Common myeloid progenitor, CD34-positive (primary cell): ENCODE measurements at regions not wholly inside any gene's neighbourhood (a gene's known extent, or its start where the extent isn't known, plus 50 kb on each side); places are given as distances from the start of the nearest gene placed in this dataset.

Experiments used
- CTCF ChIA-PET: fragments of 350-600 bp; sonication (Branson Sonifier 250); formaldehyde crosslinking; loops from one replicate; lab custom pipeline; 2021; ENCODE audit warnings: antibody characterized with exemption; lab: Charles Lee
- POLR2A ChIA-PET: fragments of 350-600 bp; sonication (Branson Sonifier 250); formaldehyde crosslinking; loops from one replicate; lab custom pipeline; 2021; ENCODE audit warnings: antibody characterized with exemption; lab: Charles Lee
- DNase-seq, 3 donors: peaks; one replicate each; pipeline versions ENCODE4 v3.0.0 to v3.0.0-alpha.2; 2013
- H3K27ac ChIP-seq, 2 experiments: 1 replicate in 1 of 2; 2 replicates in 1 of 2; pipeline ENCODE4 v1.7.0; 2013; ENCODE audit warnings: inconsistent platforms in 2 of 2, low read length in 2 of 2, mild to moderate bottlenecking in 2 of 2, low read depth in 1 of 2, moderate library complexity in 1 of 2; ENCODE audit not compliant: severe bottlenecking in 2 of 2, insufficient read depth in 1 of 2, poor library complexity in 1 of 2
- H3K27me3 ChIP-seq, 5 experiments: replicated peaks in 2 of 5; 1 replicate in 3 of 5; 2 replicates in 2 of 5; pipeline versions ENCODE4 v1.6.1 to v1.7.0; 2013; ENCODE audit warnings: low read length in 4 of 5, mild to moderate bottlenecking in 2 of 5, moderate library complexity in 2 of 5, inconsistent platforms in 1 of 5; ENCODE audit not compliant: insufficient read depth in 5 of 5, control insufficient read depth in 4 of 5
- H3K36me3 ChIP-seq, 4 experiments: 1 replicate in 2 of 4; 2 replicates in 2 of 4; pipeline versions ENCODE4 v1.6.1 to v1.7.0; 2013; ENCODE audit warnings: low read length in 3 of 4, control low read depth in 1 of 4, mild to moderate bottlenecking in 1 of 4; ENCODE audit not compliant: control insufficient read depth in 4 of 4, insufficient read depth in 4 of 4
- H3K4me1 ChIP-seq, 4 experiments: 1 replicate in 3 of 4; 2 replicates in 1 of 4; pipeline versions ENCODE4 v1.6.1 to v1.7.1; 2013; ENCODE audit warnings: low read length in 3 of 4, mild to moderate bottlenecking in 3 of 4, control low read depth in 1 of 4, inconsistent platforms in 1 of 4, moderate library complexity in 1 of 4; ENCODE audit not compliant: control insufficient read depth in 4 of 4, insufficient read depth in 4 of 4; ENCODE audit errors: control extremely low read depth in 1 of 4
- H3K4me3 ChIP-seq, 7 experiments: 1 replicate in 4 of 7; 2 replicates in 3 of 7; pipeline versions ENCODE4 v1.5.1 to v1.7.0; 2013; ENCODE audit warnings: mild to moderate bottlenecking in 7 of 7, low read length in 6 of 7, moderate library complexity in 6 of 7, inconsistent platforms in 2 of 7, low read depth in 2 of 7, control low read depth in 1 of 7; ENCODE audit not compliant: insufficient read depth in 4 of 7, control insufficient read depth in 1 of 7; ENCODE audit errors: extremely low read depth in 1 of 7
- H3K9me3 ChIP-seq, 5 experiments: 1 replicate in 4 of 5; 2 replicates in 1 of 5; pipeline versions ENCODE4 v1.6.1 to v1.7.1; 2013; ENCODE audit warnings: low read length in 4 of 5, mild to moderate bottlenecking in 2 of 5, inconsistent platforms in 1 of 5, low read depth in 1 of 5, moderate library complexity in 1 of 5; ENCODE audit not compliant: control insufficient read depth in 4 of 5, insufficient read depth in 2 of 5; ENCODE audit errors: control extremely low read depth in 1 of 5
- WGBS: methylation state at CpG from one replicate; pipeline ENCODE4 v1.1.5; 2013; ENCODE audit not compliant: insufficient coverage; 5-methylcytosine and 5-hydroxymethylcytosine counted together

DNA sequence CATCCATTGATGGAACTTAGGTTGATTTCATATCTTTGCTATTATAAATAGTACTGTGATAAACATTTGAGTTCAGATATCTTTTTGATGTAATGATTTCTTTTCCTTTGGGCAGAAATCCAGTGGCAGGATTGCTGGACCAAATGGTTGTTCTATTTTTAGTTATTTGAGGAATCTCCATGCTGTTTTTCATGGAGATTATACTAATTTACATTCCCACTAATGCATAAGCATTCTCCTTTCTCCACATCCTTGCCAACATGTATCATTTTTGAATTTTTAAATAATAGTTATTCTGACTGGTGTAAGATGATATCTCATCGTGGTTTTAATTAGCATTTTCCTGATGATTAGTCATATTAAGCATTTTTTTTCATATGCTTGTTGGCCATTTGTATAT lies 144.0 kb upstream of the SUCLG2 start:
- POLR2A ChIA-PET, result no interaction called here
- CTCF ChIA-PET, result no interaction called here

GRCh38 chr3:67791620-67792019 lies 137.2 kb upstream of the SUCLG2 start:
- H3K36me3 ChIP-seq, result no peaks in the 10 kb centered on the region
- H3K9me3 ChIP-seq, result no peaks in the 10 kb centered on the region
- no peak for DNase-seq
- no peak overlapping the region for H3K4me3 ChIP-seq
- WGBS, result 60% methylated on average over 1 of the region's 5 CpGs
- H3K27ac ChIP-seq, result no peak overlapping the region
- peaks cover 0 to 12% (median 4%) of the 10 kb centered on the region in 5 experiments for H3K27me3 ChIP-seq
- CTCF ChIA-PET, result interaction anchor here (3.3 to 4.5 kb wide), 2 partner anchors 410 to 677 kb away, joined by 14 to 54 read pairs; no protein-coding TSS in a partner anchor
- POLR2A ChIA-PET, result no interaction called here
- no peaks in the 10 kb centered on the region for H3K4me1 ChIP-seq

More for the DNA sequence above, 144.0 kb upstream of the SUCLG2 start:
- Histone ChIP-seq H3K36me3 (no peaks in the 10 kb centered on the region), H3K4me3 (no peak overlapping the region), H3K27me3 (no peaks in the 10 kb centered on the region), H3K27ac (no peak overlapping the region), H3K4me1 (no peaks in the 10 kb centered on the region), H3K9me3 (peaks cover 0 to 1% (median 0%) of the 10 kb centered on the region in 5 experiments)
- no peak for DNase-seq
- no CpG with 5 or more reads among the region's 1 CpG for WGBS

DNA sequence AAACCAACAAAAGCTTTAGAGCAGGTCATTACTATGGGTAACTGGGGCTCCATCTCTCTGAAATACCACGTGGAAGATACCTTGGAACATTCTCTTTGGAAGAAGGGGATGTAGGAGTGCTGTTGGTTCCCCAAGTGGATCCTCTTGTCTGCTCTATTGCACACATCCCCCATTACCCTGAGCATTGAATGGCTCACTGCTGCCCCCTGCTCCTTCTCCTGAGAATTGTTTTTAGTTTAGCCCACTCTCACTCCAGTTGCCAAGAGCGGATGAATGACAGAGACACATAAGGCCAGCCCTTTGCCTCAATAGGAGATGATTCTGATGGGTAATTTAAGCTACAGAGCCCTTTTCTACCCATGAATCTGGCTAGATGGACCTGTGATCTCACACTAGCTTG lies 135.6 kb upstream of the SUCLG2 start:
- CTCF ChIA-PET, result interaction anchor here (0.9 to 4.5 kb wide), 9 partner anchors 8 to 737 kb away, joined by 3 to 54 read pairs (median 3); no protein-coding TSS in a partner anchor
- no peaks in the 10 kb centered on the region for H3K4me1 ChIP-seq
- no peak overlapping the region for H3K27ac ChIP-seq
- no peak overlapping the region for H3K4me3 ChIP-seq
- no peaks in the 10 kb centered on the region for H3K9me3 ChIP-seq
- H3K27me3 ChIP-seq, result peaks cover 0 to 14% (median 4%) of the 10 kb centered on the region in 5 experiments
- POLR2A ChIA-PET, result no interaction called here
- DNase-seq, result peak; percentile 30 to 63 (median 45)
- H3K36me3 ChIP-seq, result no peaks in the 10 kb centered on the region
- WGBS, result 17% methylated on average over 2 of the region's 2 CpGs

DNA sequence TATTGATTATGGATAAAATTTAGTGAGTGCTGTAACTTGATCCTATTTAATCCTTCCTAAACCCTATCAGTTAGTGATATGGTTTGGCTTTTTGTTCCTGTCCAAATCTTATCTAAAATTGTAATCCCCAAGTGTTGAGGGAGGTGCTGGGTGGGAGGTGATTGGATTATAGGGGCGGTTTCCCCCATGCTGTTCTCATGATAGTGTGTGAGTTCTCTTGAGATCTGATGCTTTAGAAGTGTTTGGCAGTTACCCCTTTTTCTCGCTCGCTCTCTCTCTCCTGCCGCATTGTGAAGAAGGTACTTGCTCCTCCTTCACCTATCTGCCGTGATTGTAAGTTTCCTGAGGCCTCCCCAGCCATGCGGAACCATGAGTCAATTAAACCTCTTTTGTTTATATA lies 134.0 kb upstream of the SUCLG2 start:
- H3K9me3 ChIP-seq, result no peaks in the 10 kb centered on the region
- H3K27ac ChIP-seq, result no peak overlapping the region
- no peaks in the 10 kb centered on the region for H3K4me1 ChIP-seq
- WGBS, result 100% methylated on average over 3 of the region's 6 CpGs
- H3K36me3 ChIP-seq, result no peaks in the 10 kb centered on the region
- no peak overlapping the region for H3K4me3 ChIP-seq
- POLR2A ChIA-PET, result no interaction called here
- DNase-seq, result no peak
- peaks cover 0 to 17% (median 4%) of the 10 kb centered on the region in 5 experiments for H3K27me3 ChIP-seq
- CTCF ChIA-PET, result interaction anchor here (3.3 to 4.5 kb wide), 2 partner anchors 407 to 674 kb away, joined by 14 to 54 read pairs; no protein-coding TSS in a partner anchor

DNA sequence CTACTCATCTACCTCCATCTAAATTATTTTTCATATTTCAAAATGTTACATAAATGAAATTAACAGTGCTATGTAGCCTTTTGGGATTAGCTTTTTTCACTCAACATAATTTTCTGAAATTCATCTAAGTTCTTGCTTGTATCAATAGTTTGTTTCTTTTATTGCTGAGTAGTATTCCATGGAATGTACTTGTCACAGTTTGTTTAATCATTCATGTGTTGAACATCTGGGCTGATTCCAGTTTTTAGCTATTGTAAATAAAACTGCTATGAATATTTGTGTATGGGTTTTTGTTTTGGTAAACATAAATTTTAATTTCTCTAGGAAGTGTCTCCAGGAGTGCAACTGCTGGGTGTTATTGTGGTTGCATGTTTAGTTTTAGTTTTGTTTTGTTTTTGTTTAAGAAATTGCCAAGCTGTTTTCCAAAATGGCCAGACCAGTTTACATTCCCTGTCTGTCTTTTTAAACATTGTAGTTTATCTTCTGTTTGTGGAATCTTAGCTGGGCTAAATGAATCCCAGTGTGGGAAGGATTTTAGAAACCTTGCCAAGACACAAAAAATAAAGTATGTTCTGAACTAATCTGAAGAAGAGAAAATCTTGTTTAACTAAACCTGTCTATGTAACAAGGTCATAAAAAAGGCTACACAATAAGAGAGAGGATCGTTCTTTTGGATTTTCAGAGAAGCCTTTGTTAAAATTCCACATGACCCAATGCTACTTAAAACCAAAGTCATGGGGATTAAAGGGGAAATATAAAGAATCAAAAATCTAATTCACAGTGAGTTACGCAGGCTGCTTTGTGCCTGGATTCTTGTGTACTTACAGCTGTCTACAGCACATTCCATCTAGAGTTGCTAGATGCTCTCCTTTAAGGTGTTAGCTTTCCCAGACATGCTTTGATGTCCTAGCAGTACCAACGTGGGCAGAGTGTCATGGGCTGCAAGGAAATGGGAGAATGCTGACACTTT lies 129.2 kb upstream of the SUCLG2 start:
- ChIA-PET CTCF (no interaction called here), POLR2A (no interaction called here)
- 93% methylated on average over 2 of the region's 3 CpGs for WGBS

DNA sequence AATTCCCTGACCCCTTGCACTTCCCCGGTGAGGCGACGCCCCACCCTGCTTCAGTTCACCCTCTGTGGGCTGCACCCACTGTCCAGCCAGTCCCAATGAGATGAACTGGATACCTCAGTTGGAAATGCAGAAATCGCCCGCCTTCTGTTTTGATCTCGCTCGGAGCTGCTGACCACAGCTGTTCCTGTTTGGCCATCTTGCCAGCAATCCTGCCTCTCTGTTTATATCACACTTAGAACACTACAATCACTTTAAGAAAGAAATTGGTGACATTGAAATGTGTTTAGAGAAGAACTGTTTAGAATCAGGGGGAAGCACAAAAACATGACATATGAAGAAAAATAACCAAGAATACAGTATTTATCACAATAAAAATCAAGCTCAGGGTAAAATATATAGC lies 127.5 kb upstream of the SUCLG2 start:
- ChIA-PET POLR2A (no interaction called here), CTCF (interaction anchor here (1.2 kb wide), 1 partner anchor 9 kb away, joined by 3 read pairs; no protein-coding TSS in a partner anchor)
- peaks cover 0 to 5% (median 0%) of the 10 kb centered on the region in 5 experiments for H3K27me3 ChIP-seq
- 93% methylated on average over 4 of the region's 7 CpGs for WGBS
- no peak for DNase-seq
- H3K36me3 ChIP-seq, result no peaks in the 10 kb centered on the region
- H3K4me3 ChIP-seq, result no peak overlapping the region
- H3K4me1 ChIP-seq, result no peaks in the 10 kb centered on the region
- no peaks in the 10 kb centered on the region for H3K9me3 ChIP-seq
- H3K27ac ChIP-seq, result no peak overlapping the region

More for the DNA sequence above, 129.2 kb upstream of the SUCLG2 start:
- DNase-seq, result no peak
- H3K9me3 ChIP-seq, result no peaks in the 10 kb centered on the region
- no peak overlapping the region for H3K4me3 ChIP-seq
- H3K27ac ChIP-seq, result no peak overlapping the region
- no peaks in the 10 kb centered on the region for H3K4me1 ChIP-seq
- H3K36me3 ChIP-seq, result no peaks in the 10 kb centered on the region
- H3K27me3 ChIP-seq, result peaks cover 0 to 13% (median 0%) of the 10 kb centered on the region in 5 experiments

DNA sequence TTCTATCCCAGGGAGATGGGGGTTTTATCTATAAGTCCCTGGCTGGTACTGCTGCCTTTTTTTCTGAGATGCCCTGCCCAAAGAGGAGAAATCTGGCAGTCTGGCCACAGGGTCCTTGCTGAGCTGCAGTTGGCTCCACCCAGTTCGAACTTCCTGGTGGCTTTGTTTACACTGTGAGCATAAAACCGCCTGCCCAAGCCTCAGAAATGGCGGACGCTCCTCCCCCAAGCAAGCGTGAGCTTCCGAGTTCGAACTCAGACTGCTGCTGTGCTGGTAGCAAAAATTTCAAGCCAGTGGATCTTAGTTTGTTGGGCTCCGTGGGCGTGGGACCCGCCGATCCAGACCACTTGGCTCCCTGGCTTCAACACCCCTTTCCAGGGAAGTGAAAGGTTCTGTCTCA lies 126.8 kb upstream of the SUCLG2 start:
- no peak for DNase-seq
- Histone ChIP-seq H3K27me3 (peaks cover 0 to 2% (median 0%) of the 10 kb centered on the region in 5 experiments), H3K9me3 (no peaks in the 10 kb centered on the region), H3K4me3 (no peak overlapping the region), H3K4me1 (no peaks in the 10 kb centered on the region), H3K27ac (no peak overlapping the region), H3K36me3 (no peaks in the 10 kb centered on the region)
- ChIA-PET CTCF (interaction anchor here (1.2 kb wide), 1 partner anchor 10 kb away, joined by 3 read pairs; no protein-coding TSS in a partner anchor), POLR2A (no interaction called here)
- 95% methylated on average over 11 of the region's 11 CpGs for WGBS
